Omental fat pad (tissue), 3 donors: ENCODE measurements at regions not wholly inside any gene's neighbourhood (a gene's known extent, or its start where the extent isn't known, plus 50 kb on each side); places are given as distances from the start of the nearest gene placed in this dataset.
"Not testable (repeated sequence)": the region's sequence is repeated elsewhere in the genome, so short reads cannot be mapped to it uniquely, and the experiment has no call there.

ENCODE experiments used
- ATAC-seq: fragments of 150-250 bp; one replicate; pipeline ENCODE4 v1.9.1; 2016; ENCODE audit warnings: mild to moderate bottlenecking, moderate library complexity; ENCODE audit not compliant: low FRiP score
- DNase-seq: peaks from one replicate; pipeline ENCODE4 v3.0.0-alpha.2; 2019; ENCODE audit warnings: low spot score
- TF ChIP-seq, protein P1 (sequence below), 3 donors: fragments of 450-650 bp; IDR thresholded peaks; one replicate each; pipeline ENCODE4 v1.5.1; 2016 to 2017; ENCODE audit warnings: antibody characterized with exemption in 3 of 3, mild to moderate bottlenecking in 3 of 3, moderate library complexity in 2 of 3

DNA sequence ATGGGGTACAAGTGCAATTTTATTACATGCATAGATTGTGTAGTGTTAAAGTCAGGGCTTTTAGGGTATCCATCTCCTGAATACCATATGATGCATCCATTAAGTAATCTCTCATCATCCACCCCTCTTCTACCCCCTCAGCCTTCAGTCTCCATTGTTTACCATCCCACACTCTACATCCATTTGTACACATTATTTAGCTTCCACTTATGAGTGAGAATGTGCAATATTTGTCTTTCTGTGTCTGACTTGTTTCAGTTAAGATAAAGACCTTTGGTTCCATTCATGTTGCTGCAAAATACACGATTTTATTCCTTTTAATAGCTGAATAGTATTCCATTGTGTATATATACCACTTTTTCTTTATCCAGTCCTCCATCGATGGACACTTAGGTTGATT, 222.5 kb upstream of the USP24 start:
- DNase-seq (no peak), ATAC-seq (no peak)
- TF ChIP-seq, protein P1, sequence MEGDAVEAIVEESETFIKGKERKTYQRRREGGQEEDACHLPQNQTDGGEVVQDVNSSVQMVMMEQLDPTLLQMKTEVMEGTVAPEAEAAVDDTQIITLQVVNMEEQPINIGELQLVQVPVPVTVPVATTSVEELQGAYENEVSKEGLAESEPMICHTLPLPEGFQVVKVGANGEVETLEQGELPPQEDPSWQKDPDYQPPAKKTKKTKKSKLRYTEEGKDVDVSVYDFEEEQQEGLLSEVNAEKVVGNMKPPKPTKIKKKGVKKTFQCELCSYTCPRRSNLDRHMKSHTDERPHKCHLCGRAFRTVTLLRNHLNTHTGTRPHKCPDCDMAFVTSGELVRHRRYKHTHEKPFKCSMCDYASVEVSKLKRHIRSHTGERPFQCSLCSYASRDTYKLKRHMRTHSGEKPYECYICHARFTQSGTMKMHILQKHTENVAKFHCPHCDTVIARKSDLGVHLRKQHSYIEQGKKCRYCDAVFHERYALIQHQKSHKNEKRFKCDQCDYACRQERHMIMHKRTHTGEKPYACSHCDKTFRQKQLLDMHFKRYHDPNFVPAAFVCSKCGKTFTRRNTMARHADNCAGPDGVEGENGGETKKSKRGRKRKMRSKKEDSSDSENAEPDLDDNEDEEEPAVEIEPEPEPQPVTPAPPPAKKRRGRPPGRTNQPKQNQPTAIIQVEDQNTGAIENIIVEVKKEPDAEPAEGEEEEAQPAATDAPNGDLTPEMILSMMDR (IDR thresholded peaks at IDR 0.05): no peak

DNA sequence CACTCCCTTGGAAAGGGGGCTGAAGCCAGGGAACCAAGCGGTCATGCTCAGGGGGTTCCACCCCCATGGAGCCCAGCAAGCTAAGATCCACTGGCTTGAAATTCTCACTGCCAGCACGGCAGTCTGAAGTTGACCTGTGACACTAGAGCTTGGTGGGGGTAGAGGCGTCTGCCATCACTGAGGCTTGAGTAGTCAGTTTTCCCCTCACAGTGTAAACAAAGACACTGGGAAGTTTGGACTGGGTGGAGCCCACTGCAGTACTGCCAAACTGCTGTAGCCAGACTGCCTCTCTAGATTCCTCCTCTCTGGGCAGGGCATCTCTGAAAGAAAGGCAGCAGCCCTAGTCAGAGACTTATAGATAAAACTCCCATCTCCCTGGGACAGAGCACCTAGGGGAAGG, 215.6 kb upstream of the USP24 start:
- not testable (repeated sequence) for ATAC-seq, DNase-seq

DNA sequence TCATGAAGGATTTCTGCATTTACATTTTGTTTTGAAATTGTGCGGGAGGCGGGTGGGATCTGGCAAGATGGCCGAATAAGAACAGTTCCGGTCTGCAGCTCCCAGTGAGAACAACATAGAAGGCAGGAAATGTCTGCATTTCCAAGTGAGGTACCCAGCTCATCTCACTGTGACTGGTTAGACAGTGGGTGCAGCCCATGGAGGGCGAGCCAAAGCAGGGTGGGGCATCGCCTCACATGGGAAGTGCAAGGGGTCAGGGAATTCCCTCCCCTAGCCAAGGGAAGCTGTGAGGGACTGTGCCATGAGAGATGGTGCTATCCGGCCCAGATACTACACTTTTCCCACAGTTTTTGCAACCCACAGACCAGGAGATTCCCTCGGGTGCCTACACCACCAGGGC, 215.0 kb upstream of the USP24 start:
- not testable (repeated sequence) for DNase-seq

DNA sequence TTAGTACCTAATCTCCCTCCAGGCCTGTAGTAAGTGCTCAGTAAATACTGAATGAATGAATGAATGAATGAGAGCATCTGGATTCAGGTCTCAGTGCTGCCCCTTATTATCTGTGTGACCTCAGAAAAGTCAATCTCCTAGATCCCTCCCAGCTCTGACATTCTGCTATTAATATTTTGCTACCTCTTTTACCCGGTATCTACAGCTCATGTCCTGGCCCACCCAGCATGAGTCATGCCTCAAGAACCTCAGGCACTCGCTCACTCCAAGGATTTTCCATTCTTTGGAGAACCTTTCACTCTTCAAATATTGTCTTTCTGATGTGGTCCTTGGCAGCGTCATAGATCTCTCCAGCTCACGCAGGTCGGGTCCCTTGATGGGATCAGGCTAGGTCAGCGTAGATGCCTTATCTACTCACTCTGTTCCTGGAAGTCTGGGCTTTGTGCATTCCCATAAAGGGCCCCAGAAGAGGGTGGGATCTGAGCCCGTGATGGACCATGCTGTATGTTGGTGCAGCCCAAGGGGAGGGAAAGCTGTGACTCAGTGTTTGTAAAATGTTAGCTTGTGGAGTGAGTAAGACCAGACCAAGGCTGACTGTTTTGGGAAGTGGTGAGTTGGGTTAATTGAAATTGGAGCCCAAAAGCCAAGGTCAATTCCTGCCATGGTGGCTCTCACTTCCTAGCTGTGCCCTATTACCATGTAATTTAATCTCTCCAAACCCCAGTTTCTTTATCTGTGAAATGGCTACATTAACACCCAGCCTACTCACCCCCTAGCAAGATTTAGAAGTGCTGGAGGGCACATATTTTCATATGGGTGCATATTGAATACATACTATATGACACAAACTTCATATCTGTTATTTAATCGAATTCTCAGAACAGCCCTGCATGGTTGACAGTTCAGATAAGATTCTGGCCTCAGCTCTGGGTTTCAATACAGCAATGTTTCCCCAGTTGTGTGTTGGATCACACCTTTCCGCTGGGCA, 214.1 kb upstream of the USP24 start:
- DNase-seq (peak; percentile 50), ATAC-seq (peak; percentile 96)
- TF ChIP-seq, protein P1 (IDR thresholded peaks at IDR 0.05): no peak

More for the DNA sequence above, 215.0 kb upstream of the USP24 start:
- ATAC-seq: not testable (repeated sequence)

DNA sequence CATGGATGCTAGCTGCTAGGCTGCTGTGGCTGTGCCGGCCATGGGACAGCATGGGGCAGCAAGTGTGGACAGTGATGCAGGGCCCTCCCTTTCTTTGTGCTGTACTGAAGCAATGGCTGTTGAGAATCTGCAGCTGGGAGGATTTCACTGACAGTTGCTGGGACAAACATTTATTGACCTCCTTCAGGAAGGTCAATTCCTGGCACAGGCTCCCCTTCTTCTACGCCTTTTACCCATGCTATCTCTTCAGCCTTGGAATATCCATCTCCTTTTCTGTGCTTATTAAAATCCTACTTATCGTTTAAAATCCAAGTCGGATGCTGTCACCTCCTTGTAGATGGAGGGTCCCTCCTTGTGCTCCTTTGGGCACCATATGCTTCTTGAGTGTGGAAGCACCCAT, 213.1 kb upstream of the USP24 start:
- DNase-seq: no peak
- ATAC-seq: no peak
- TF ChIP-seq, protein P1 (IDR thresholded peaks at IDR 0.05): no peak

DNA sequence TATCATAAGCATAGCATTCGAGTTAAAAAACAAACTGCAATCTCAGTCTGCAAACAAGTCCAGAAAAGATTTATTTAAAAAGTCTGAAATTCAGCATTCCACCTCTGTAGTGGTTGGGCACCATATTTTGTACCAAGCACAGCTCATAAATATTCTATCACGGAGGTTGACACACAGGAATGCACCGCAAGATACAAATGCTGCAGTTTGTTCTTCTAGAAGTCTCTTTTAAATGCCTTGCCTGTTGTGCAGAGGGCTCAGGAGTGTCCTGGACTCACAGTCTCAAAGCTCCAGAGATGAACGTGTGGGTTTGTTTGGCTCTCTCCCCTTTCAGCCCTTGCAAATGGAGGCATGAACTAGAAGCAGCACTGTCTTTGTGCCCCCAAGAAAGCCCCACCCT, 212.4 kb upstream of the USP24 start:
- ATAC-seq: no peak
- DNase-seq: no peak
- TF ChIP-seq, protein P1 (IDR thresholded peaks at IDR 0.05): no peak

DNA sequence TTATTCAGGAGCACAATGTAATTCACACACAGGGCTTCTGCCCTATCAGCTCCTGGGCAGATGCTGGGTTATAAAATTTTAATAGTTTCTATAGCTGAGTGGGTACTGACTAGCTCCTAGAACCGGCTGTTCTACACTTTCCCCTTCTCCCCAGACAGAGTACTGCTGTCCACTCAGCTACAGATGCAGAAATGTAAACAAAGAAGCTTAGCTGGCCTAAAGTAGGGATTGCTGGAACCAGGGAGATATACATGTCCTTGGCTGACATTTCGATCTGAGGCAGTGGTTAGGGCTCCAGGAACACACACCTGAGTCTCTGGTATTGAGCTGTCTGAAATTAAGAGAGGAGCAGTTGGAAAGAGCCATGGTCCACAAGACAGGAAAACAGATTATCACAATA, 211.5 kb upstream of the USP24 start:
- TF ChIP-seq, protein P1 (IDR thresholded peaks at IDR 0.05): no peak
- ATAC-seq: no peak

DNA sequence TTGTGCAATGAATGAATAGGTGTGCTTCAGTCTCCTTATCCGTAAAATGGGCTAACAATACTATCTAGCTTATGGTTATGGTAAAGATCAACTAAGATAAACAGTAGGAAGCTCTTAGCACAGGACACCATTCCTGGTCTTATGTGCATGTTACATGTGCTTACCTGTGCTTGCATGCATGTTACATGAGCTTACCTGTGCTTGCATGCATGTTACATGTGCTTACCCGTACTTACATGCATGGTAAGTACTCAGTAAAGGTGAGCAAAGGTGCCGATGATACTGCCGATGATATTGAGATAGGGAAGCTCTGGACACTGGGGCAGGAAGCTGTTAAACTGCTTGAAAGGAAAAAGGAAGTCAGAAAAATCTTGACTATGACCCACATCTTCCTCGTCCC, 211.0 kb upstream of the USP24 start:
- TF ChIP-seq, protein P1 (IDR thresholded peaks at IDR 0.05): no peak
- ATAC-seq: no peak
- no peak for DNase-seq

More for the DNA sequence above, 211.5 kb upstream of the USP24 start:
- no peak for DNase-seq
